SU-DHL-6 (cell line): ENCODE measurements at regions not wholly inside any gene's neighbourhood (a gene's known extent, or its start where the extent isn't known, plus 50 kb on each side); places are given as distances from the start of the nearest gene placed in this dataset.

Experiments used
- H2AFZ ChIP-seq: fragments of 200-600 bp; sonication (generic); 2 replicates; pipeline ENCODE4 v1.6.1; 2014; ENCODE audit warnings: low read depth, mild to moderate bottlenecking, moderate library complexity, mixed read lengths, antibody characterized with exemption, low read length; ENCODE audit not compliant: severe bottlenecking
- H3F3A ChIP-seq: fragments of 200-600 bp; shearing (Covaris generic); 2 replicates; pipeline ENCODE4 v1.6.0; 2016; ENCODE audit warnings: antibody characterized with exemption, mild to moderate bottlenecking; ENCODE audit not compliant: insufficient read depth
- H3K27ac ChIP-seq: fragments of 200-600 bp; sonication (generic); 2 replicates; pipeline ENCODE4 v1.5.1; 2016; ENCODE audit warnings: low read depth, mild to moderate bottlenecking, low read length, moderate library complexity, mixed read lengths
- H3K27me3 ChIP-seq: fragments of 200-600 bp; sonication (generic), shearing (Covaris generic); 2 replicates; pipeline ENCODE4 v1.6.0; 2014; ENCODE audit warnings: mild to moderate bottlenecking, low read length
- H3K36me3 ChIP-seq: fragments of 200-600 bp; sonication (generic); 2 replicates; pipeline ENCODE4 v1.6.1; 2014; ENCODE audit warnings: mild to moderate bottlenecking, low read length, mixed read lengths
- H3K4me2 ChIP-seq: fragments of 300-600, 200-600 bp; shearing (Covaris generic), sonication (generic); 2 replicates; pipeline ENCODE4 v1.6.0; 2014; ENCODE audit warnings: low read length, low read depth, mild to moderate bottlenecking; ENCODE audit not compliant: poor library complexity, severe bottlenecking
- H3K4me3 ChIP-seq: fragments of 200-600 bp; sonication (generic); 2 replicates; pipeline ENCODE4 v1.5.1; 2014; ENCODE audit warnings: antibody characterized with exemption, low read length, mild to moderate bottlenecking, mixed read lengths; ENCODE audit not compliant: insufficient read depth, poor library complexity, severe bottlenecking
- H3K79me2 ChIP-seq: fragments of 200-600 bp; sonication (generic); 2 replicates; pipeline ENCODE4 v1.6.1; 2014; ENCODE audit warnings: mild to moderate bottlenecking, low read length, moderate library complexity; ENCODE audit not compliant: insufficient read depth
- H3K9ac ChIP-seq: fragments of 200-600 bp; sonication (generic); 2 replicates; pipeline ENCODE4 v1.7.0; 2014; ENCODE audit warnings: mild to moderate bottlenecking, low read length
- H3K9me2 ChIP-seq: fragments of 200-600 bp; sonication (generic); replicated peaks from 2 replicates; pipeline ENCODE4 v1.6.1; 2014; ENCODE audit warnings: low read length; ENCODE audit not compliant: insufficient read depth
- H3K9me3 ChIP-seq: fragments of 200-600 bp; sonication (generic); 2 replicates; pipeline ENCODE4 v1.6.1; 2014; ENCODE audit warnings: low read length, mixed read lengths; ENCODE audit not compliant: insufficient read depth
- H4K20me1 ChIP-seq: fragments of 200-600 bp; sonication (generic); 2 replicates; pipeline ENCODE4 v1.6.1; 2014; ENCODE audit warnings: low read depth, mild to moderate bottlenecking, antibody characterized with exemption, low read length, moderate library complexity, mixed read lengths
- CTCF ChIP-seq: fragments of 200-600 bp; sonication (generic); IDR thresholded peaks from one replicate; pipeline ENCODE4 v1.5.1; 2017; ENCODE audit warnings: antibody characterized with exemption, mild to moderate bottlenecking, low read length, moderate library complexity; ENCODE audit not compliant: insufficient read depth, poor library complexity, severe bottlenecking
- EZH2phosphoT487 ChIP-seq: fragments of 200-600 bp; sonication (generic), shearing (Covaris generic); conservative IDR thresholded peaks from 2 replicates; pipeline ENCODE4 v1.6.1; 2018; ENCODE audit warnings: mild to moderate bottlenecking, antibody characterized with exemption, low read length, moderate library complexity, mixed read lengths

GRCh38 chr7:26467541-26467940, 175.9 kb downstream of the SNX10 start:
- Histone ChIP-seq H3K36me3 (no peaks in the 10 kb centered on the region), H3K9ac (no peak overlapping the region), H3K9me3 (no peaks in the 10 kb centered on the region), H3K9me2 (no peaks in the 10 kb centered on the region), H3K79me2 (no peaks in the 10 kb centered on the region), H2AFZ (no peak overlapping the region), H4K20me1 (no peaks in the 10 kb centered on the region), H3F3A (no peaks in the 10 kb centered on the region), H3K4me2 (no peak overlapping the region), H3K27me3 (no peaks in the 10 kb centered on the region), H3K27ac (no peak overlapping the region), H3K4me3 (no peak overlapping the region)
- TF ChIP-seq EZH2phosphoT487 (no peak), CTCF (no peak)

- no peaks in the 10 kb centered on the region for H4K20me1 ChIP-seq
- H3K9me3 ChIP-seq = no peaks in the 10 kb centered on the region
- no peak overlapping the region for H2AFZ ChIP-seq
- no peaks in the 10 kb centered on the region for H3K27me3 ChIP-seq
- H3K4me2 ChIP-seq = no peak overlapping the region
- H3K4me3 ChIP-seq = no peak overlapping the region
- H3K27ac ChIP-seq = no peak overlapping the region
- H3F3A ChIP-seq = no peaks in the 10 kb centered on the region
- H3K36me3 ChIP-seq = no peaks in the 10 kb centered on the region
- no peak overlapping the region for H3K9ac ChIP-seq
- no peaks in the 10 kb centered on the region for H3K9me2 ChIP-seq
- no peaks in the 10 kb centered on the region for H3K79me2 ChIP-seq
- TF ChIP-seq CTCF = no peak
- TF ChIP-seq EZH2phosphoT487 = no peak
Observed at GRCh38 chr7:26468625-26469024, 177.0 kb downstream of the SNX10 start.

GRCh38 chr7:26469188-26469587, 177.5 kb downstream of the SNX10 start:
- H3K9ac ChIP-seq = no peak overlapping the region
- H3K9me3 ChIP-seq = no peaks in the 10 kb centered on the region
- TF ChIP-seq CTCF (no peak), EZH2phosphoT487 (no peak)

GRCh38 chr7:26470691-26471090, 179.0 kb downstream of the SNX10 start:
- Histone ChIP-seq H3K4me2 (no peak overlapping the region), H3K9ac (no peak overlapping the region), H3K4me3 (no peak overlapping the region), H3K9me3 (no peaks in the 10 kb centered on the region), H3K79me2 (no peaks in the 10 kb centered on the region), H4K20me1 (no peaks in the 10 kb centered on the region), H3K9me2 (no peaks in the 10 kb centered on the region), H3F3A (no peaks in the 10 kb centered on the region), H3K27ac (no peak overlapping the region), H3K27me3 (no peaks in the 10 kb centered on the region), H3K36me3 (no peaks in the 10 kb centered on the region), H2AFZ (no peak overlapping the region)
- TF ChIP-seq CTCF = no peak
- no peak for TF ChIP-seq EZH2phosphoT487

More at GRCh38 chr7:26469188-26469587, 177.5 kb downstream of the SNX10 start:
- Histone ChIP-seq H3K27me3 (no peaks in the 10 kb centered on the region), H3K9me2 (no peaks in the 10 kb centered on the region), H3K4me3 (no peak overlapping the region), H3K27ac (no peak overlapping the region), H3K79me2 (no peaks in the 10 kb centered on the region), H3F3A (no peaks in the 10 kb centered on the region), H3K36me3 (no peaks in the 10 kb centered on the region), H2AFZ (no peak overlapping the region), H3K4me2 (no peak overlapping the region), H4K20me1 (no peaks in the 10 kb centered on the region)
